ENCODE measurements at regions not wholly inside any gene's neighbourhood (a gene's known extent, or its start where the extent isn't known, plus 50 kb on each side); places are given as distances from the start of the nearest gene placed in this dataset.

DNA sequence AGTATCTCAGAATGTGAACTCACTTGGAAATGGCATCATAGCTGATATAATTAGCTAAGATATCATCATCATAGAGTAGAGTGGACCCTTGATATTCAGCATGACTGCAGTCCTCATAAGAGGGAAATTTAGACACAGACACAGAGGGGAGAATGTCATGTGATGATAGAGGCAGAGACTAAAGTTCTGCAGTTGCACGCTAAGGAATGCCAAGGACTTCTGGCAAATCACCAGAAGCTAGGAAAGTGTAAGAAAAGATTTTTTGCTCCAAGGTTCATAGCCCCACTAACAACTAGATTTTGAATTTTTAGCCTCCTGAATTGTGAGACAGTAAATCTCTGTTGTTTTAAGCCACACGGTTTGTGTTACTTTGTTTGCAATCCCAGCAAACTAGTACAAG is 612.6 kb upstream of the ST8SIA4 start:
- Histone ChIP-seq H3K4me3 (no peak overlapping the region), H3K9me3 (no peaks in the 10 kb centered on the region), H3K27ac (no peak overlapping the region), H3K4me1 (no peaks in the 10 kb centered on the region), H3K27me3 (no peaks in the 10 kb centered on the region), H3K36me3 (no peaks in the 10 kb centered on the region)
- TF ChIP-seq, protein P1, sequence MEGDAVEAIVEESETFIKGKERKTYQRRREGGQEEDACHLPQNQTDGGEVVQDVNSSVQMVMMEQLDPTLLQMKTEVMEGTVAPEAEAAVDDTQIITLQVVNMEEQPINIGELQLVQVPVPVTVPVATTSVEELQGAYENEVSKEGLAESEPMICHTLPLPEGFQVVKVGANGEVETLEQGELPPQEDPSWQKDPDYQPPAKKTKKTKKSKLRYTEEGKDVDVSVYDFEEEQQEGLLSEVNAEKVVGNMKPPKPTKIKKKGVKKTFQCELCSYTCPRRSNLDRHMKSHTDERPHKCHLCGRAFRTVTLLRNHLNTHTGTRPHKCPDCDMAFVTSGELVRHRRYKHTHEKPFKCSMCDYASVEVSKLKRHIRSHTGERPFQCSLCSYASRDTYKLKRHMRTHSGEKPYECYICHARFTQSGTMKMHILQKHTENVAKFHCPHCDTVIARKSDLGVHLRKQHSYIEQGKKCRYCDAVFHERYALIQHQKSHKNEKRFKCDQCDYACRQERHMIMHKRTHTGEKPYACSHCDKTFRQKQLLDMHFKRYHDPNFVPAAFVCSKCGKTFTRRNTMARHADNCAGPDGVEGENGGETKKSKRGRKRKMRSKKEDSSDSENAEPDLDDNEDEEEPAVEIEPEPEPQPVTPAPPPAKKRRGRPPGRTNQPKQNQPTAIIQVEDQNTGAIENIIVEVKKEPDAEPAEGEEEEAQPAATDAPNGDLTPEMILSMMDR (IDR thresholded peaks at IDR 0.05): no peak
- TF ChIP-seq POLR2A (IDR thresholded peaks at IDR 0.05): no peak
- no peak for DNase-seq
- intact Hi-C loops (cut with DNase I; ENCODE audit: low total_unique reads): no loop called here

DNA sequence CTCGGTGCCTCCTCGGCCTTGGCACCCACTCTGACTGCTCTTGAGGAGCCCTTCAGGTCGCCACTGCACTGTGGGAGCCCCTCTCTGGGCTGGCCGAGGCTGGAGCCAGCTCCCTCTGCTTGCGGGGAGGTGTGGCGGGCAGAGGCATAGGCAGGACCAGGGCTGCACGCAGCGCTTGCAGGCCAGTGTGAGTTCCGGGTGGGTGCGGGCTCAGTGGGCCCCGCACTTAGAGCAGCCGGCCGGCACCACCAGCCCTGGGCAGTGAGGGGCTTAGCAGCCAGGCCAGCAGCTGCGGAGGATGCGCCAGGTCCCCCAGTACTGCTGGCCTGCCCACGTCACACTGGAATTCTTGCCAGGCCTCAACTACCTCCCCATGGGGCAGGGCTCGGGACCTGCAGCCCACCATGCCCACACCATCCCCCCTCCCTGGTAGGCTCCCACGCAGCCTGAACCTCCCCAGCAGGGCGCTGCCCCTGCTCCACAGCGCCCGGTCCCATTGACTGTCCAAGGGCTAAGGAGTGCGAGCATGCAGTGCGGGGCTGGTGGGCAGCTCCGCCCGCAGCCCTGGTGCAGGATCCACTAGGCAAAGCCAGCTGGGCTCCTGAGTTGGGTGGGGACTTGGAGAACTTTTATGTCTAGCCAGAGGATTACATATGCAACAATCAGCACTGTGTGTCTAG is 602.9 kb upstream of the ST8SIA4 start:
- Histone ChIP-seq H3K4me3 (no peak overlapping the region), H3K36me3 (no peaks in the 10 kb centered on the region)
- no peak for DNase-seq

DNA sequence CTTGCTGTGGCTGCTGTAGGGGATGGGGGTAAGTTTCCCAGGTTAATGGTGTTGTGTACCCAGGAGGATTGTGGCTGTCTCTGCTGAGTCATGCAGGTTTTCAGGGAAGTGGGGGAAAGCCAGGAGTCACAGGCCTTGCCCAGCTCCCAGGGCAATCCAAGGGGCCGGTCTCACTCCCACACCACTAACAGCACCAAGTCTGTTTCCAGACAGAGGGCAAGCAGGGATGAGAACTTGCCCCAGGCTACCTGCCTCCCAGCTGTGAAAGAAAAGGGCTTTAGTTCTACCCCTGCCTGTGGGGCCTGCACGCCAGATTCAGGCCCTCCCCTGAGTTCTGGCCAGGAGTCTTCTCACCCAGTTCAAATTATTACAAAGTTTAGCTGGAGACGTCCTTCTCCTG is 579.8 kb upstream of the ST8SIA4 start:
- TF ChIP-seq, protein P1 (IDR thresholded peaks at IDR 0.05): no peak
- no peak for TF ChIP-seq POLR2A (IDR thresholded peaks at IDR 0.05)
- DNase-seq: no peak
- Histone ChIP-seq H3K27ac (no peak overlapping the region), H3K36me3 (no peaks in the 10 kb centered on the region), H3K9me3 (no peaks in the 10 kb centered on the region), H3K27me3 (no peaks in the 10 kb centered on the region), H3K4me1 (no peaks in the 10 kb centered on the region), H3K4me3 (no peak overlapping the region)
- intact Hi-C loops (cut with DNase I; ENCODE audit: low total_unique reads): no loop called here

More for the DNA sequence above, 602.9 kb upstream of the ST8SIA4 start:
- H3K27ac ChIP-seq: no peak overlapping the region
- intact Hi-C loops (cut with DNase I; ENCODE audit: low total_unique reads): no loop called here
- no peaks in the 10 kb centered on the region for H3K27me3 ChIP-seq
- H3K9me3 ChIP-seq: no peaks in the 10 kb centered on the region
- H3K4me1 ChIP-seq: no peaks in the 10 kb centered on the region
- TF ChIP-seq, protein P1 (IDR thresholded peaks at IDR 0.05): no peak
- TF ChIP-seq POLR2A (IDR thresholded peaks at IDR 0.05): no peak

DNA sequence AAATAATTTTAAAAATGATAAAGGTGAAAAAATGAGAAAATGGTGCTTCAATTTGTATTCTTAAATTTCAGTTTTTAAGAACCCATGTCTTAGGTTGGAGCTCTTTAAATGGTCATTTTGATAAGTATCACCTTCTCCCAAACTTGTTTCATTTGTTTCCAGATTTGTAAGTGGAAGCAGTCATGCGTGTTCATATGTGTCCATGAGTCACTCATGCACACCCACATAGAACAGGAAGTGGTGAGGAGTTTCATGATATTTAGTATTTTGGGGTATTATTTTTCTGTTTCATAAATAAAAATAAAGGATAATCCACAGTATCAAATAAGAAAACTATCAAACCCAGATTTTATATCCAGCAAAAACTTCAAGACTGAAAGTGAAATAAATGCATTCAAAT is 570.4 kb upstream of the ST8SIA4 start:
- TF ChIP-seq, protein P1 (IDR thresholded peaks at IDR 0.05): no peak
- TF ChIP-seq POLR2A (IDR thresholded peaks at IDR 0.05): no peak
- no peak overlapping the region for H3K4me3 ChIP-seq
- no peaks in the 10 kb centered on the region for H3K27me3 ChIP-seq
- no peaks in the 10 kb centered on the region for H3K4me1 ChIP-seq
- no peaks in the 10 kb centered on the region for H3K9me3 ChIP-seq
- DNase-seq: no peak
- H3K36me3 ChIP-seq: no peaks in the 10 kb centered on the region
- intact Hi-C loops (cut with DNase I; ENCODE audit: low total_unique reads): no loop called here
- H3K27ac ChIP-seq: no peak overlapping the region

DNA sequence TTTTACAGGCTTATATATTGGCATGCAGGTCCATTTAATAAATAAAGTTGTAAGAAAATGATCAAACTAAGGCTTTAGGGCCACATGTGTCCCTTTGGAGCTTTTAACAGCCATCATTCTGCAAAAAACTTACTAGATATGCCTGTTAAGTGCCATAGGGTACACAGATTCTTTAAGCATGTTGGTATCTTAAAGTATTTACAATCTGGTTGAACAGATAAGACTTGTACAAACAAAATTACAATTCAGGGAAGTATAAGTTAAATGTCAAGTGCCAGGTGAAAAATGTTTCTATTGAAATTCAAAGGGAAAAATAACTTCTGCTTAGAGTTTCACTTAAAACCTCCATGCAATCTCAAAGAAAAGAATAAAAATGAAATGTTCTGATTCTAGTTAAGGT is 558.4 kb upstream of the ST8SIA4 start:
- Histone ChIP-seq H3K9me3 (no peaks in the 10 kb centered on the region), H3K27ac (no peak overlapping the region), H3K4me3 (no peak overlapping the region), H3K4me1 (no peaks in the 10 kb centered on the region), H3K27me3 (no peaks in the 10 kb centered on the region), H3K36me3 (no peaks in the 10 kb centered on the region)
- TF ChIP-seq, protein P1 (IDR thresholded peaks at IDR 0.05): no peak
- TF ChIP-seq POLR2A (IDR thresholded peaks at IDR 0.05): no peak
- intact Hi-C loops (cut with DNase I; ENCODE audit: low total_unique reads): no loop called here
- DNase-seq: no peak

All from uterus (tissue), 3 donors.